ENCODE measurements at regions not wholly inside any gene's neighbourhood (a gene's known extent, or its start where the extent isn't known, plus 50 kb on each side); places are given as distances from the start of the nearest gene placed in this dataset.

DNA sequence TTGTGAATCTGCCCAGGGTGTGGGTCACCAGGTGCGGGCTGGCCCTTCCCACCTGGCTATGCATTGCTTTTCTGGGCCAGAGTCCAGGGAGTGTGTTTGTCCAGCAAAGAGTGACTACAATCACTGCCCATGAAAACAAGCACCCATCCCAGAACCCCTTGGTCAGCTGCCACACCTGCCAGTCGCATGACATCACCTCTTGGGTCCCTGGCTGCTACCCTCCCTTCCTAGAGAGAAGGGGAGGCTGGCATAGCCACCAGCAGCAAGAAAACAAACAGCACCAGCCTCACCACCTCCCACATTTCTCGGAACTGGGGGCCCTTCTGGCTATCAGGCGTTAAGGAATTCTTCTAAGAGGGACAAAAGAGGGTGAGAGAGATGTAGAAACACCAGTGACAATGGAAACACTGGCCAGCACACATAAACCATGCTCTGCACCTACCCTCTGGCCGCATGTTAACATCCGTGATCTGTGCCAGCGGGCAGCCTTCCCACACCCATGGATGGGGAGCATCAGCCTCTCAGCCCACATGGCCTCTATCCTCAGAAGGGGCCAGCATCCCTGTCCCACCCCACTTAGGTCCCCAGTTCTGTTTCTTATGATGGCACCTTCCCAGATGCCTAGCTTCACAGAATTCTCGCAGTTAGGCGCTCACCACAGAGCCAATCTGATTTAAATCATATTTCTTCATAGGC lies 109.7 kb upstream of the GLI2 start:
- TF ChIP-seq, protein P1, sequence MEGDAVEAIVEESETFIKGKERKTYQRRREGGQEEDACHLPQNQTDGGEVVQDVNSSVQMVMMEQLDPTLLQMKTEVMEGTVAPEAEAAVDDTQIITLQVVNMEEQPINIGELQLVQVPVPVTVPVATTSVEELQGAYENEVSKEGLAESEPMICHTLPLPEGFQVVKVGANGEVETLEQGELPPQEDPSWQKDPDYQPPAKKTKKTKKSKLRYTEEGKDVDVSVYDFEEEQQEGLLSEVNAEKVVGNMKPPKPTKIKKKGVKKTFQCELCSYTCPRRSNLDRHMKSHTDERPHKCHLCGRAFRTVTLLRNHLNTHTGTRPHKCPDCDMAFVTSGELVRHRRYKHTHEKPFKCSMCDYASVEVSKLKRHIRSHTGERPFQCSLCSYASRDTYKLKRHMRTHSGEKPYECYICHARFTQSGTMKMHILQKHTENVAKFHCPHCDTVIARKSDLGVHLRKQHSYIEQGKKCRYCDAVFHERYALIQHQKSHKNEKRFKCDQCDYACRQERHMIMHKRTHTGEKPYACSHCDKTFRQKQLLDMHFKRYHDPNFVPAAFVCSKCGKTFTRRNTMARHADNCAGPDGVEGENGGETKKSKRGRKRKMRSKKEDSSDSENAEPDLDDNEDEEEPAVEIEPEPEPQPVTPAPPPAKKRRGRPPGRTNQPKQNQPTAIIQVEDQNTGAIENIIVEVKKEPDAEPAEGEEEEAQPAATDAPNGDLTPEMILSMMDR (IDR thresholded peaks at IDR 0.05; ENCODE audit: low read depth, low read length): no peak
- Histone ChIP-seq H3K4me1 (no peaks in the 10 kb centered on the region), H3K36me3 (no peaks in the 10 kb centered on the region), H3K9me3 (no peaks in the 10 kb centered on the region), H3K27me3 (no peaks in the 10 kb centered on the region), H3K4me3 (ENCODE audit: low read depth, low read length) (no peak overlapping the region)
- DNase-seq: no peak

DNA sequence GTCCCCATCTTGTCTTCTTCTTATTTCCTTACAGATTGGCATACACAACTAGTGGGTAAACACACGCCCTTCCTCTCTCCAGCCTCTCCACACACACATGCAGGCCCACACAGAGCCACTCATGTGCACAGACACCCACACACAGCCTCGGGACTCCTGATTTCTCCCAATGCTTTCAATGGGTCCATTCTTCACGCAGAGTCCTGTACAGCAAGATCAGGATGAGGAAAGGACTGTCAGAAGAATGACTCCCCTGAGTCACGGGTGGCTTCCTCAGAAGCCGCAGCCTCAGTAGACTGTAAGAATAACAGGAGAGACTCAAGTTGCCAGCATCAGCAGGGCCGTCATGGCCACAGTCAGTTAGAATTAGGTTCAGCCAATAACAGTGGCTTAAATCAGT lies 109.1 kb upstream of the GLI2 start:
- no peaks in the 10 kb centered on the region for H3K27me3 ChIP-seq
- TF ChIP-seq, protein P1 (IDR thresholded peaks at IDR 0.05; ENCODE audit: low read depth, low read length): no peak
- no peaks in the 10 kb centered on the region for H3K9me3 ChIP-seq
- no peak overlapping the region for H3K4me3 ChIP-seq (ENCODE audit: low read depth, low read length)
- no peaks in the 10 kb centered on the region for H3K36me3 ChIP-seq
- H3K4me1 ChIP-seq: no peaks in the 10 kb centered on the region
- DNase-seq: no peak

DNA sequence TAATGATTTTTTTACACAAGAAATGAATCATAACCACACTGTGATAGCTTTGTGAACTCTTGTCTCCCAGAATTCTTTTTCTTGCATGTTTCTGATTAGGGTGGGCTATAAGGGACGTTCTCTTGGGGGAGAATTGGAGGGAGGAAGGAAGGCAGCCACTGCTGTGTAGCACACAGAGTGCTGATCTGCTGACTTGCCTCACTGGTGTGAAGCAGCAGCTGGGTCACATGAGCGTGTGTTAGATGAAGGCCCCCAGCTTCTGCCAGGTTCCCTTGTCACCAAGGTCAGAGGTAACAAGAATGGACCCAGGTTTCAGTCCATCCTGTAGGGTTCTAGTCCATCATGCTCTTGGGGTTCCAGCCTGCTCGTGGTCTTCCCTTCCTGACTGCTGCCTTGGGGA lies 107.4 kb upstream of the GLI2 start:
- DNase-seq: no peak
- no peaks in the 10 kb centered on the region for H3K4me1 ChIP-seq

DNA sequence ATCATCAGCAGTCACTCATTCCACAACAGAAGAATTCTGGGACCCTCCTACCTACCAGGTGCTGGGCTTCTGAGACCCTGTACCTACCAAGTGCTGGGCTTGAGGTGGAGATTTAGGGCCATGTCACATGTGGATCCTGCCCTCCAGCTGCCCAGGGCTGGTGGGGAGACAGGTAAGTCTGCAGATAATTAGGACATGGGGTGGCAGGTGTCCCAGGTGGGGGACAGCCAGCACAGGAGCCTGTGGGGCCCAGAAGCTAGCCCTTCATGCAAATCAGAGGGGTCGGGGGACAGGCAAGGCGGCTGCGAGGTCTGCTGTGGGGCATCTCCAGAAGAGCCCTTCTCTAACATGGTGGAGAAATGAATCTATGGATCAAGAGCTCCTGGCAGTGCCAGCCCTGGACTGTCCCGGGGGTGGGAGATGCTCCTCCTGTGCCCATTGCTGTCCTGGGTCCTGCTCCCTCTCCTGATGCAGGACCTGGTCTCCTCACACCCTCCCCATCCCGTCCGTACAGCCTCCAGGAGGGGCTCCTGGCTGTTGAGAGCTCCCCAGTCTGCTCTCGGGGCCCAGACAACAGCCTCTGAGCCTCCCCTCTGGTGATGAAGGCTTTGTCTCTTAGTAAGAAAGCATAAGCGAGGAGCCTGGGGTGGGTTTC lies 106.3 kb upstream of the GLI2 start:
- Histone ChIP-seq H3K27me3 (no peaks in the 10 kb centered on the region), H3K4me1 (no peaks in the 10 kb centered on the region), H3K9me3 (no peaks in the 10 kb centered on the region), H3K4me3 (ENCODE audit: low read depth, low read length) (no peak overlapping the region), H3K36me3 (no peaks in the 10 kb centered on the region)
- TF ChIP-seq, protein P1 (IDR thresholded peaks at IDR 0.05; ENCODE audit: low read depth, low read length): no peak
- DNase-seq: no peak

More for the DNA sequence above, 107.4 kb upstream of the GLI2 start:
- TF ChIP-seq, protein P1 (IDR thresholded peaks at IDR 0.05; ENCODE audit: low read depth, low read length): no peak
- H3K9me3 ChIP-seq: no peaks in the 10 kb centered on the region
- H3K27me3 ChIP-seq: no peaks in the 10 kb centered on the region
- H3K36me3 ChIP-seq: no peaks in the 10 kb centered on the region
- no peak overlapping the region for H3K4me3 ChIP-seq (ENCODE audit: low read depth, low read length)

DNA sequence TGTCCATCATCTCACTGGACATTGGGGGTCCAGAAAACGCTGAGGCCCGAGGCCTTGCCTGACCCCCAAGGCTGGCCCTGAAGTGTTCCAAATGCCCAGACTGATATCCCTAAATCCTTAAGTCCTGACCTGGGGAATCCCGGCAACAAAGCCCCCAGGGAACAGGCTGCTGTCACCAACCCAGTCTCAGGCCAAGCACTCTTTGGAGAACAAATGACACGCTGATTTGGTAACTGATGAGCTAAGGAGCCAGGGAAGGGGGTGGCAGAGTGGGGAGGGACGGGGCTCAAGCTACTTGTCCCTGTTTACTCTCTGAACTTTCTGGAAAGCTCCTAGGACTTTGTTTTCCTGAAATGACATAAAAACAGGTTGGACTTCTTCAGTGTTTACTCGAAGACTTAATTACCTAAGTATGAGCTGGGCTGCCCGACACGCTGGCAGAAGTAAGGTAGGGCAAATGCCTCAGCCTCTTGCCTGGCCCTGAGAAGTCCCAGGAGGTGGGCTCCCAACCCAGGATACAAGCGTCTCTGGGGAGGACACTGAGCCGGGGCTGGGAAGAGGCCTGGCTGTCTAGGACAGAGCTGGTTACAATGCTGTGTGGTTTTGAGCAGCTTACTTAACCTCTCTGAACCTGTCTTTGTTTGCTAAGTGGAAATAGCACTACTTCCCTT lies 105.5 kb upstream of the GLI2 start:
- no peaks in the 10 kb centered on the region for H3K36me3 ChIP-seq
- TF ChIP-seq, protein P1 (IDR thresholded peaks at IDR 0.05; ENCODE audit: low read depth, low read length): no peak
- H3K27me3 ChIP-seq: no peaks in the 10 kb centered on the region
- no peaks in the 10 kb centered on the region for H3K9me3 ChIP-seq
- no peak for DNase-seq
- no peak overlapping the region for H3K4me3 ChIP-seq (ENCODE audit: low read depth, low read length)
- H3K4me1 ChIP-seq: no peaks in the 10 kb centered on the region

DNA sequence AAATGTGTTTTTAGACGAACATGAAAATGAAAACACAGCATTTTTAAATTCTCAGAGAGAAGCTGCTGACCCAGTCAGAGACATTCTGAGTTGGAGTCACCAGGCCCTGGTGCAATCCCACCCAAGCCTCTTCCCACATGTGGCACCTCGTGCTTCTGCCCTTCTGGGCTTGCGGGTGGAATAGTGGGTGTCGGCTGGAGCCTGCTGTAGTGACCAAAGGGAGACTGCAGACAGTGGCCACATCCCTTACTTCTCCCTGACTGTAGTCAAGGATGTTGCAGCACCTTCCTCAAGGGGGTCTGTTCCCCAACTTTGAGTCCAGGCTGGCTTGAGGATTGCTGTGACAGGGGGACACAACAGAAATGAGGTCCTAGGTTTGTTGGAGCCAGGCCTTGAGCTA lies 104.4 kb upstream of the GLI2 start:
- TF ChIP-seq, protein P1 (IDR thresholded peaks at IDR 0.05; ENCODE audit: low read depth, low read length): no peak
- DNase-seq: no peak
- Histone ChIP-seq H3K36me3 (no peaks in the 10 kb centered on the region), H3K27me3 (no peaks in the 10 kb centered on the region), H3K9me3 (no peaks in the 10 kb centered on the region), H3K4me3 (ENCODE audit: low read depth, low read length) (no peak overlapping the region), H3K4me1 (no peaks in the 10 kb centered on the region)
